CD14-positive monocyte (primary cell): ENCODE measurements at regions not wholly inside any gene's neighbourhood (a gene's known extent, or its start where the extent isn't known, plus 50 kb on each side); places are given as distances from the start of the nearest gene placed in this dataset.
A peak's percentile ranks its signal among the peaks of the same experiment; 100 is the strongest.

Experiments used
- DNase-seq, 3 donors: peaks; one replicate each; pipeline ENCODE4 v3.0.0-alpha.2; 2011 to 2022
- H2AFZ ChIP-seq: 2 replicates; pipeline ENCODE4 v1.6.0; 2012; ENCODE audit warnings: mild to moderate bottlenecking, low read depth, low read length, inconsistent platforms; ENCODE audit not compliant: insufficient read depth, poor library complexity, severe bottlenecking
- H3K27ac ChIP-seq, 2 donors: 1 replicate in 1 of 2; 2 replicates in 1 of 2; pipeline ENCODE4 v1.5.1; 2012 to 2013; ENCODE audit warnings: low read length in 2 of 2, control low read depth in 1 of 2, inconsistent platforms in 1 of 2, low read depth in 1 of 2, mild to moderate bottlenecking in 1 of 2
- H3K27me3 ChIP-seq, 2 donors: one replicate each; pipeline versions ENCODE4 v1.6.0 to v1.6.1; 2011 to 2013; ENCODE audit warnings: low read length in 2 of 2; ENCODE audit not compliant: control insufficient read depth in 2 of 2, insufficient read depth in 2 of 2
- H3K36me3 ChIP-seq, 2 donors: replicated peaks in 1 of 2; 1 replicate in 1 of 2; 2 replicates in 1 of 2; pipeline versions ENCODE4 v1.5.1 to v1.6.1; 2012 to 2013; ENCODE audit warnings: low read length in 2 of 2, control low read depth in 1 of 2, inconsistent platforms in 1 of 2, mild to moderate bottlenecking in 1 of 2; ENCODE audit not compliant: insufficient read depth in 2 of 2, control insufficient read depth in 1 of 2
- H3K4me1 ChIP-seq, 2 donors: 1 replicate in 1 of 2; 2 replicates in 1 of 2; pipeline versions ENCODE4 v1.5.1 to v1.6.1; 2012 to 2013; ENCODE audit warnings: low read length in 2 of 2, control low read depth in 1 of 2, inconsistent platforms in 1 of 2, mild to moderate bottlenecking in 1 of 2, moderate library complexity in 1 of 2; ENCODE audit not compliant: insufficient read depth in 2 of 2, control insufficient read depth in 1 of 2
- H3K4me2 ChIP-seq: replicated peaks from 2 replicates; pipeline ENCODE3; 2012; ENCODE audit warnings: low read length, moderate library complexity, mild to moderate bottlenecking; ENCODE audit not compliant: poor library complexity, severe bottlenecking; ENCODE audit errors: extremely low read depth
- H3K4me3 ChIP-seq, 3 experiments: fragments of 200-600 bp in 1 of 3; sonication (generic) in 1 of 3; replicated peaks in 1 of 3; 1 replicate in 2 of 3; 2 replicates in 1 of 3; pipeline ENCODE4 v1.5.1; 2011 to 2013; ENCODE audit warnings: low read length in 3 of 3, mild to moderate bottlenecking in 3 of 3, control low read depth in 2 of 3, low read depth in 2 of 3, inconsistent platforms in 1 of 3, moderate library complexity in 1 of 3
- H3K79me2 ChIP-seq: 2 replicates; pipeline ENCODE4 v1.6.0; 2012; ENCODE audit warnings: mild to moderate bottlenecking, control low read depth, inconsistent platforms, low read length, moderate library complexity; ENCODE audit not compliant: insufficient read depth
- H3K9ac ChIP-seq: 2 replicates; pipeline ENCODE4 v1.6.0; 2017; ENCODE audit warnings: low read length, mild to moderate bottlenecking; ENCODE audit not compliant: insufficient read depth, poor library complexity, severe bottlenecking
- H3K9me3 ChIP-seq, 2 donors: replicated peaks in 1 of 2; 1 replicate in 1 of 2; 2 replicates in 1 of 2; pipeline versions ENCODE4 v1.5.1 to v1.6.1; 2012 to 2013; ENCODE audit warnings: low read length in 2 of 2, control low read depth in 1 of 2; ENCODE audit not compliant: control insufficient read depth in 1 of 2, insufficient read depth in 1 of 2
- H4K20me1 ChIP-seq: 2 replicates; pipeline ENCODE4 v1.6.0; 2012; ENCODE audit warnings: mild to moderate bottlenecking, low read length, control low read depth, moderate library complexity; ENCODE audit not compliant: insufficient read depth
- H3K27ac Mint-ChIP-seq, 7 donors: one replicate each; pipeline ENCODE4 v1.8.0; 2020; ENCODE audit warnings: mild to moderate bottlenecking in 7 of 7, mixed read lengths in 7 of 7, moderate library complexity in 6 of 7, inconsistent platforms in 2 of 7
- H3K27me3 Mint-ChIP-seq, 3 donors: one replicate each; pipeline ENCODE4 v1.8.0; 2021 to 2022; ENCODE audit warnings: low read depth in 3 of 3, mild to moderate bottlenecking in 3 of 3, mixed read lengths in 3 of 3, moderate library complexity in 3 of 3, inconsistent platforms in 1 of 3
- H3K36me3 Mint-ChIP-seq, 2 donors: one replicate each; pipeline ENCODE4 v1.8.0; 2020; ENCODE audit warnings: mixed read lengths in 2 of 2, inconsistent platforms in 1 of 2, mild to moderate bottlenecking in 1 of 2
- H3K4me1 Mint-ChIP-seq: one replicate; pipeline ENCODE4 v1.8.0; 2020; ENCODE audit warnings: mild to moderate bottlenecking, mixed read lengths
- H3K4me3 Mint-ChIP-seq, 2 donors: one replicate each; pipeline ENCODE4 v1.8.0; 2020; ENCODE audit warnings: mild to moderate bottlenecking in 2 of 2, mixed read lengths in 2 of 2, moderate library complexity in 1 of 2
- H3K9me3 Mint-ChIP-seq, 7 donors: one replicate each; pipeline ENCODE4 v1.8.0; 2020 to 2022; ENCODE audit warnings: mixed read lengths in 7 of 7, mild to moderate bottlenecking in 6 of 7, moderate library complexity in 6 of 7, inconsistent platforms in 2 of 7
- CTCF ChIP-seq: fragments of 200-600 bp; IDR thresholded peaks from one replicate; pipeline ENCODE4 v1.8.0; 2022; ENCODE audit warnings: antibody characterized with exemption, mild to moderate bottlenecking
- WGBS: methylation state at CpG from one replicate; pipeline ENCODE4 v1.1.5; 2013; ENCODE audit warnings: missing lambda C conversion rate; ENCODE audit not compliant: insufficient coverage; 5-methylcytosine and 5-hydroxymethylcytosine counted together
- intact Hi-C, 2 donors: fragments of 100-400 bp; cut with micrococcal nuclease; formaldehyde crosslinking; loops; one replicate each; pipeline versions ENCODE4 v1.15.0 to v1.15.1; 2023

- no CpG with 5 or more reads among the region's 2 CpGs for WGBS
- Mint-ChIP-seq H3K9me3 (peaks cover 0 to 6% (median 0%) of the 10 kb centered on the region in 7 donors), H3K4me3 (no peak overlapping the region), H3K4me1 (no peaks in the 10 kb centered on the region), H3K27me3 (peaks cover 0 to 3% (median 3%) of the 10 kb centered on the region in 3 donors), H3K36me3 (no peaks in the 10 kb centered on the region), H3K27ac (no peak overlapping the region)
- intact Hi-C loops, result no loop called here
- Histone ChIP-seq H3K4me2 (no peak overlapping the region), H3K79me2 (no peaks in the 10 kb centered on the region), H4K20me1 (no peaks in the 10 kb centered on the region), H3K27me3 (no peaks in the 10 kb centered on the region), H3K4me3 (no peak overlapping the region), H2AFZ (no peak overlapping the region), H3K9ac (no peak overlapping the region), H3K36me3 (no peaks in the 10 kb centered on the region), H3K9me3 (no peaks in the 10 kb centered on the region), H3K4me1 (no peaks in the 10 kb centered on the region), H3K27ac (no peak overlapping the region)
- no peak for TF ChIP-seq CTCF
- DNase-seq, result no peak
Measured at GRCh38 chr5:58260243-58260642, 199.6 kb downstream of the PLK2 start.

- no peak for DNase-seq
- intact Hi-C loops, result no loop called here
- TF ChIP-seq CTCF, result no peak
- 91% methylated on average over 6 of the region's 6 CpGs for WGBS
- Histone ChIP-seq H3K4me3 (no peak overlapping the region), H3K4me1 (no peaks in the 10 kb centered on the region), H3K27me3 (no peaks in the 10 kb centered on the region), H2AFZ (no peak overlapping the region), H3K9me3 (no peaks in the 10 kb centered on the region), H3K27ac (no peak overlapping the region), H4K20me1 (no peaks in the 10 kb centered on the region), H3K9ac (no peak overlapping the region), H3K79me2 (no peaks in the 10 kb centered on the region), H3K36me3 (no peaks in the 10 kb centered on the region), H3K4me2 (no peak overlapping the region)
- H3K4me1 Mint-ChIP-seq, result no peaks in the 10 kb centered on the region
- peak overlapping the region in 1 of 7 donors; percentile 4 for H3K27ac Mint-ChIP-seq
- no peak overlapping the region for H3K4me3 Mint-ChIP-seq
- H3K27me3 Mint-ChIP-seq, result peaks cover 0 to 3% (median 3%) of the 10 kb centered on the region in 3 donors
- H3K36me3 Mint-ChIP-seq, result no peaks in the 10 kb centered on the region
- H3K9me3 Mint-ChIP-seq, result peaks cover 0 to 6% (median 2%) of the 10 kb centered on the region in 7 donors
Measured at GRCh38 chr5:58259685-58260152, 200.2 kb downstream of the PLK2 start.
